Neutrophil (primary cell): ENCODE measurements at regions not wholly inside any gene's neighbourhood (a gene's known extent, or its start where the extent isn't known, plus 50 kb on each side); places are given as distances from the start of the nearest gene placed in this dataset.

ENCODE experiments used
- H3K27ac ChIP-seq: fragments of 200-600 bp; sonication (generic); 2 replicates; pipeline ENCODE4 v1.5.1; 2016; ENCODE audit warnings: mild to moderate bottlenecking, moderate library complexity
- H3K27me3 ChIP-seq: fragments of 200-600 bp; sonication (generic); 2 replicates; pipeline ENCODE4 v1.6.0; 2016; ENCODE audit warnings: mild to moderate bottlenecking
- H3K36me3 ChIP-seq: fragments of 200-600 bp; sonication (generic); 2 replicates; pipeline ENCODE4 v1.5.1; 2017
- H3K4me1 ChIP-seq, 2 experiments: fragments of 200-600 bp in 1 of 2; sonication (generic) in 1 of 2; 1 replicate in 1 of 2; 2 replicates in 1 of 2; pipeline versions ENCODE4 v1.5.1 to v1.6.1; 2013 to 2016; ENCODE audit warnings: low read depth in 1 of 2, low read length in 1 of 2, mild to moderate bottlenecking in 1 of 2, moderate library complexity in 1 of 2; ENCODE audit not compliant: control insufficient read depth in 1 of 2, insufficient read depth in 1 of 2
- H3K4me3 ChIP-seq, 2 experiments: fragments of 200-600 bp in 1 of 2; sonication (generic) in 1 of 2; 1 replicate in 1 of 2; 2 replicates in 1 of 2; pipeline ENCODE4 v1.5.1; 2013 to 2016; ENCODE audit warnings: low read depth in 1 of 2, low read length in 1 of 2, mild to moderate bottlenecking in 1 of 2, moderate library complexity in 1 of 2
- H3K9me3 ChIP-seq: fragments of 200-600 bp; sonication (generic); 2 replicates; pipeline ENCODE4 v1.5.1; 2016
- CTCF ChIP-seq: fragments of 200-600 bp; sonication (generic); IDR thresholded peaks from 2 replicates; pipeline ENCODE4 v1.5.1; 2016; ENCODE audit warnings: antibody characterized with exemption

- Histone ChIP-seq H3K9me3 (no peaks in the 10 kb centered on the region), H3K27me3 (no peaks in the 10 kb centered on the region), H3K36me3 (no peaks in the 10 kb centered on the region), H3K4me1 (no peaks in the 10 kb centered on the region), H3K27ac (no peak overlapping the region), H3K4me3 (no peak overlapping the region)
- no peak for TF ChIP-seq CTCF
Measured at GRCh38 chr3:104145164-104145563, 1221.5 kb upstream of the ALCAM start.

- H3K4me3 ChIP-seq, result no peak overlapping the region
- no peak for TF ChIP-seq CTCF
- no peaks in the 10 kb centered on the region for H3K9me3 ChIP-seq
- H3K4me1 ChIP-seq, result no peaks in the 10 kb centered on the region
- no peak overlapping the region for H3K27ac ChIP-seq
- no peaks in the 10 kb centered on the region for H3K27me3 ChIP-seq
- no peaks in the 10 kb centered on the region for H3K36me3 ChIP-seq
Measured at GRCh38 chr3:104149154-104149553, 1217.6 kb upstream of the ALCAM start.

GRCh38 chr3:104150724-104151123 lies 1216.0 kb upstream of the ALCAM start:
- H3K4me3 ChIP-seq, result no peak overlapping the region
- no peak for TF ChIP-seq CTCF
- H3K4me1 ChIP-seq, result no peaks in the 10 kb centered on the region
- H3K36me3 ChIP-seq, result no peaks in the 10 kb centered on the region
- H3K27me3 ChIP-seq, result no peaks in the 10 kb centered on the region
- no peaks in the 10 kb centered on the region for H3K9me3 ChIP-seq
- no peak overlapping the region for H3K27ac ChIP-seq

GRCh38 chr3:104154896-104155295 lies 1211.8 kb upstream of the ALCAM start:
- Histone ChIP-seq H3K27me3 (no peaks in the 10 kb centered on the region), H3K9me3 (no peaks in the 10 kb centered on the region), H3K27ac (no peak overlapping the region), H3K4me3 (no peak overlapping the region), H3K36me3 (no peaks in the 10 kb centered on the region), H3K4me1 (no peaks in the 10 kb centered on the region)
- TF ChIP-seq CTCF, result no peak

GRCh38 chr3:104165866-104166265 lies 1200.8 kb upstream of the ALCAM start:
- no peak for TF ChIP-seq CTCF
- Histone ChIP-seq H3K9me3 (no peaks in the 10 kb centered on the region), H3K27me3 (no peaks in the 10 kb centered on the region), H3K4me1 (no peaks in the 10 kb centered on the region), H3K36me3 (no peaks in the 10 kb centered on the region), H3K27ac (no peak overlapping the region), H3K4me3 (no peak overlapping the region)

GRCh38 chr3:104168386-104168785 lies 1198.3 kb upstream of the ALCAM start:
- no peaks in the 10 kb centered on the region for H3K27me3 ChIP-seq
- no peak overlapping the region for H3K4me3 ChIP-seq
- TF ChIP-seq CTCF, result no peak
- H3K27ac ChIP-seq, result no peak overlapping the region
- no peaks in the 10 kb centered on the region for H3K36me3 ChIP-seq
- H3K9me3 ChIP-seq, result no peaks in the 10 kb centered on the region
- H3K4me1 ChIP-seq, result no peaks in the 10 kb centered on the region
